SK-N-SH (cell line): ENCODE measurements at regions not wholly inside any gene's neighbourhood (a gene's known extent, or its start where the extent isn't known, plus 50 kb on each side); places are given as distances from the start of the nearest gene placed in this dataset.

Source experiments
- CTCF ChIA-PET: fragments of 300-600, 350-600 bp; formaldehyde crosslinking; extraction: SDS; loops from one replicate; lab custom pipeline; 2021; lab: Yijun Ruan, JAX
- POLR2A ChIA-PET: fragments of 350-600 bp; sonication (Branson Sonifier 250); formaldehyde crosslinking; extraction: SDS; loops from one replicate; lab custom pipeline; 2020; ENCODE audit warnings: antibody characterized with exemption, inconsistent platforms; lab: Yijun Ruan, JAX
- DNase-seq: peaks from one replicate; pipeline ENCODE4 v3.0.0; 2012
- H2AFZ ChIP-seq: fragments of 200-600 bp; sonication (generic); 2 replicates; pipeline ENCODE4 v1.8.1; 2016; ENCODE audit warnings: antibody characterized with exemption, mild to moderate bottlenecking, low read depth
- H3F3A ChIP-seq: fragments of 200-600 bp; sonication (generic); replicated peaks from 2 replicates; pipeline ENCODE3; 2016; ENCODE audit warnings: antibody characterized with exemption, mild to moderate bottlenecking; ENCODE audit not compliant: insufficient read depth
- H3K27ac ChIP-seq, 2 experiments: fragments of 200-500 bp in 1 of 2; fragments of 200-600 bp in 1 of 2; sonication (Bioruptor generic) in 1 of 2; sonication (generic), shearing (Covaris generic) in 1 of 2; 2 replicates each; pipeline versions ENCODE4 v1.5.1 to v1.6.1; 2014 to 2016; ENCODE audit warnings: low read depth in 2 of 2, inconsistent platforms in 1 of 2, low read length in 1 of 2, mild to moderate bottlenecking in 1 of 2, mixed read lengths in 1 of 2
- H3K27me3 ChIP-seq: fragments of 200-600 bp; sonication (generic), shearing (Covaris generic); 2 replicates; pipeline ENCODE4 v1.6.1; 2016; ENCODE audit warnings: mixed run types; ENCODE audit not compliant: insufficient read depth
- H3K36me3 ChIP-seq, 2 experiments: fragments of 200-500 bp in 1 of 2; fragments of 200-600 bp in 1 of 2; sonication (Bioruptor generic) in 1 of 2; sonication (generic) in 1 of 2; replicated peaks in 1 of 2; 2 replicates each; pipeline versions ENCODE3 to v1.5.1; 2014 to 2016; ENCODE audit warnings: low read length in 1 of 2, mild to moderate bottlenecking in 1 of 2; ENCODE audit not compliant: insufficient read depth in 2 of 2, control insufficient read depth in 1 of 2
- H3K4me1 ChIP-seq, 2 experiments: fragments of 200-500 bp in 1 of 2; fragments of 200-600 bp in 1 of 2; sonication (Bioruptor generic) in 1 of 2; sonication (generic), shearing (Covaris generic) in 1 of 2; 2 replicates each; pipeline versions ENCODE4 v1.5.1 to v1.6.1; 2014 to 2016; ENCODE audit warnings: low read depth in 1 of 2, low read length in 1 of 2, mixed run types in 1 of 2; ENCODE audit not compliant: insufficient read depth in 2 of 2, control insufficient read depth in 1 of 2
- H3K4me2 ChIP-seq: fragments of 200-600 bp; sonication (generic), shearing (Covaris generic); 2 replicates; pipeline ENCODE4 v1.6.1; 2017; ENCODE audit warnings: mixed run types
- H3K4me3 ChIP-seq, 2 experiments: fragments of 200-500 bp in 1 of 2; fragments of 200-600 bp in 1 of 2; sonication (Bioruptor generic) in 1 of 2; sonication (generic), shearing (Covaris generic) in 1 of 2; 2 replicates each; pipeline versions ENCODE4 v1.5.1 to v1.8.1; 2014 to 2016; ENCODE audit warnings: low read depth in 2 of 2, inconsistent platforms in 1 of 2, low read length in 1 of 2, mild to moderate bottlenecking in 1 of 2, mixed read lengths in 1 of 2, moderate library complexity in 1 of 2
- H3K79me2 ChIP-seq: fragments of 200-600 bp; sonication (generic); 2 replicates; pipeline ENCODE4 v1.8.1; 2017; ENCODE audit warnings: mild to moderate bottlenecking; ENCODE audit not compliant: insufficient read depth
- H3K9ac ChIP-seq: fragments of 200-600 bp; sonication (generic); 2 replicates; pipeline ENCODE4 v1.6.1; 2017; ENCODE audit warnings: mixed run types
- H3K9me2 ChIP-seq: fragments of 200-600 bp; sonication (generic); 2 replicates; pipeline ENCODE4 v1.6.1; 2017; ENCODE audit warnings: mixed run types
- H3K9me3 ChIP-seq: fragments of 200-600 bp; sonication (generic); 2 replicates; pipeline ENCODE4 v1.6.1; 2017; ENCODE audit warnings: mixed run types, mild to moderate bottlenecking, moderate library complexity
- H4K20me1 ChIP-seq: fragments of 200-600 bp; sonication (generic); 2 replicates; pipeline ENCODE4 v1.6.1; 2017; ENCODE audit warnings: mild to moderate bottlenecking, mixed run types; ENCODE audit not compliant: insufficient read depth
- FOXJ3 ChIP-seq: sonication (generic); formaldehyde crosslinking; IDR thresholded peaks from 2 replicates; pipeline ENCODE4 v1.5.1; 2020; ENCODE audit warnings: mild to moderate bottlenecking, missing genetic modification reagents
- FOXM1 ChIP-seq: IDR thresholded peaks from 2 replicates; pipeline ENCODE4 v1.4.0; 2012; ENCODE audit warnings: low read depth, mild to moderate bottlenecking
- GATA2 ChIP-seq: sonication (generic); formaldehyde crosslinking; IDR thresholded peaks from 2 replicates; pipeline ENCODE4 v1.5.0; 2020; ENCODE audit warnings: mild to moderate bottlenecking, missing genetic modification reagents
- JUND ChIP-seq: IDR thresholded peaks from 2 replicates; pipeline ENCODE4 v1.4.0; 2012
- NFIC ChIP-seq: IDR thresholded peaks from 2 replicates; pipeline ENCODE4 v1.4.0; 2012; ENCODE audit warnings: borderline replicate concordance
- NRF1 ChIP-seq: IDR thresholded peaks from 2 replicates; pipeline ENCODE4 v1.6.1; 2012; ENCODE audit warnings: low read depth, mild to moderate bottlenecking, low read length
- PBX3 ChIP-seq: IDR thresholded peaks from 2 replicates; pipeline ENCODE4; 2012
- RCOR1 ChIP-seq: fragments of 150-350 bp; IDR thresholded peaks from 2 replicates; pipeline ENCODE4 v1.6.1; 2017; ENCODE audit warnings: antibody characterized with exemption, low read length
- RXRA ChIP-seq: IDR thresholded peaks from 2 replicates; pipeline ENCODE4 v1.4.0; 2012; ENCODE audit warnings: low read depth, mild to moderate bottlenecking, borderline replicate concordance
- TCF12 ChIP-seq: IDR thresholded peaks from 2 replicates; pipeline ENCODE4 v1.4.0; 2012
- TEAD4 ChIP-seq: IDR thresholded peaks from 2 replicates; pipeline ENCODE4 v1.4.0; 2012; ENCODE audit warnings: mild to moderate bottlenecking, borderline replicate concordance; ENCODE audit not compliant: insufficient read depth
- USF1 ChIP-seq: IDR thresholded peaks from 2 replicates; pipeline ENCODE4 v1.4.0; 2012; ENCODE audit warnings: low read depth, borderline replicate concordance
- ZBTB33 ChIP-seq: IDR thresholded peaks from 2 replicates; pipeline ENCODE4 v1.4.0; 2012; ENCODE audit warnings: low read depth, borderline replicate concordance
- WGBS: methylation state at CpG from one replicate; pipeline ENCODE4 v1.1.6; 2017; ENCODE audit warnings: low lambda C conversion rate; 5-methylcytosine and 5-hydroxymethylcytosine counted together
- TF ChIP-seq, protein P1 (sequence below): IDR thresholded peaks from 2 replicates; pipeline ENCODE4 v1.4.0; 2012; ENCODE audit warnings: low read depth
- TF ChIP-seq, protein P2 (sequence below): IDR thresholded peaks from 2 replicates; pipeline ENCODE4 v1.6.1; 2012; ENCODE audit warnings: mild to moderate bottlenecking, low read depth, low read length, moderate library complexity

DNA sequence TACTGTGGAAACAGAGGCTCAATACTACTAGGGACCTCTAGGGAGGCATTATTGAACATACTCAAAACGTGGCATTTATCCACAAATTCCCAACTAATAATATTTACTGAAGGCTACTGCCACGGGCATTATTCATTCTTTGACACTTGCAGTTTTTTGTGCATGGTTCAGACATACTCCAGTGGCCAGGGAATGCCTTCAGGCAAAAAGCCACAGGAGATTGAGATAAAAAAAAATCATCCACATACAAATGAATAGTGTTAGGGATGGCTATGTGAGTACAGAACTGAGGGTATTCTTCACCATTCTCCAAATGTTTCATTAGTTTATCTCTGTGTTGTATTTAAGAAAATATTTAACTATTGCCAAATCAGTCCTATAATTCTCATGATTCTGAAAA lies 974.9 kb upstream of the PIK3C3 start:
- DNase-seq = no peak

GRCh38 chr18:40976050-40976449 lies 979.0 kb upstream of the PIK3C3 start:
- no peak for DNase-seq
- H3K27me3 ChIP-seq = no peaks in the 10 kb centered on the region
- no peak overlapping the region for H2AFZ ChIP-seq
- 0 out of 2 replicates have a peak, but pooled peaks cover 8% of the 10 kb centered on the region for H3K9me3 ChIP-seq
- no peak for TF ChIP-seq GATA2 (CRISPR knock-in tag)
- no peak for TF ChIP-seq ZBTB33
- WGBS = 80% methylated on average over 3 of the region's 4 CpGs
- H3K27ac ChIP-seq = no peak overlapping the region
- H3K9ac ChIP-seq = no peak overlapping the region
- no peaks in the 10 kb centered on the region for H3K79me2 ChIP-seq
- ChIA-PET POLR2A (no interaction called here), CTCF (no interaction called here)
- H3K4me1 ChIP-seq = no peaks in the 10 kb centered on the region; a peak in 2 of 4 replicates
- no peak overlapping the region for H3K4me2 ChIP-seq
- no peaks in the 10 kb centered on the region for H4K20me1 ChIP-seq
- no peak overlapping the region for H3K4me3 ChIP-seq
- no peaks in the 10 kb centered on the region for H3K9me2 ChIP-seq
- no peaks in the 10 kb centered on the region for H3F3A ChIP-seq
- H3K36me3 ChIP-seq = no peaks in the 10 kb centered on the region

More for the DNA sequence above, 974.9 kb upstream of the PIK3C3 start:
- 23% methylated on average over 2 of the region's 2 CpGs for WGBS
- Histone ChIP-seq H3F3A (no peaks in the 10 kb centered on the region), H3K27ac (no peak overlapping the region), H3K9ac (no peak overlapping the region), H3K27me3 (no peaks in the 10 kb centered on the region), H4K20me1 (no peaks in the 10 kb centered on the region), H3K9me2 (no peaks in the 10 kb centered on the region), H3K4me2 (no peak overlapping the region), H3K4me3 (no peak overlapping the region), H3K36me3 (no peaks in the 10 kb centered on the region), H3K79me2 (no peaks in the 10 kb centered on the region), H3K4me1 (no peaks in the 10 kb centered on the region; a peak in 2 of 4 replicates), H2AFZ (no peak overlapping the region), H3K9me3 (no peaks in the 10 kb centered on the region)
- TF ChIP-seq RXRA = no peak
- no peak for TF ChIP-seq USF1
- TF ChIP-seq FOXJ3 (CRISPR knock-in tag) = no peak
- TF ChIP-seq, protein P1, sequence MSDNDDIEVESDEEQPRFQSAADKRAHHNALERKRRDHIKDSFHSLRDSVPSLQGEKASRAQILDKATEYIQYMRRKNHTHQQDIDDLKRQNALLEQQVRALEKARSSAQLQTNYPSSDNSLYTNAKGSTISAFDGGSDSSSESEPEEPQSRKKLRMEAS = no peak
- CTCF ChIA-PET = no interaction called here
- POLR2A ChIA-PET = no interaction called here

DNA sequence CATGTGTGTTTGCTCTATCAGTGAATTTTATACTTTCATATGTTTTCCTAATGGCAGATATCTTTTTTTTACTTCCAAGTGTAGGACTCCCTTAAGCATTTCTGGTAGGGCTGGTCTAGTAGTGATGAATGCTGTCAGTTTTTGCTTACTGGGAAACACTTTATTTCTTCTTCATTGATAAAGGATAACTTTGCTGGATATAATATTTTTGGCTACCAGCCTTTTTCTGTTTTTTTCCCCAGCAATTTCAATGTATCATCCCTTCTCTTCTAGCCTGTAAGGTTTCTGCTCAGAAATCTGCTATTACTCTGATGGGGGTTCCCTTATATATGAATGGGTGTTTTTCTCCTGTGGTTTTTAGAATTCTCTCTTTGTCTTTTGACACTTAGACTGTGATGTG lies 980.6 kb upstream of the PIK3C3 start:
- CTCF ChIA-PET = no interaction called here
- no peak for DNase-seq
- H3K9me2 ChIP-seq = no peaks in the 10 kb centered on the region
- H3K9me3 ChIP-seq = 0 out of 2 replicates have a peak, but pooled peaks cover 8% of the 10 kb centered on the region
- H3K27me3 ChIP-seq = no peaks in the 10 kb centered on the region
- no peak overlapping the region for H3K4me3 ChIP-seq
- H4K20me1 ChIP-seq = no peaks in the 10 kb centered on the region
- no peaks in the 10 kb centered on the region for H3F3A ChIP-seq
- no peaks in the 10 kb centered on the region; a peak in 1 of 4 replicates for H3K4me1 ChIP-seq
- no peaks in the 10 kb centered on the region for H3K79me2 ChIP-seq
- POLR2A ChIA-PET = no interaction called here
- no peak overlapping the region for H3K9ac ChIP-seq
- no peaks in the 10 kb centered on the region for H3K36me3 ChIP-seq
- no peak overlapping the region for H3K27ac ChIP-seq
- H2AFZ ChIP-seq = no peak overlapping the region
- H3K4me2 ChIP-seq = no peak overlapping the region
- TF ChIP-seq FOXM1 = no peak
- no peak for TF ChIP-seq NRF1
- TF ChIP-seq TEAD4 = no peak
- no peak for TF ChIP-seq JUND
- TF ChIP-seq NFIC = no peak
- no peak for TF ChIP-seq PBX3
- no peak for TF ChIP-seq TCF12
- TF ChIP-seq FOXJ3 (CRISPR knock-in tag) = no peak
- TF ChIP-seq, protein P2, sequence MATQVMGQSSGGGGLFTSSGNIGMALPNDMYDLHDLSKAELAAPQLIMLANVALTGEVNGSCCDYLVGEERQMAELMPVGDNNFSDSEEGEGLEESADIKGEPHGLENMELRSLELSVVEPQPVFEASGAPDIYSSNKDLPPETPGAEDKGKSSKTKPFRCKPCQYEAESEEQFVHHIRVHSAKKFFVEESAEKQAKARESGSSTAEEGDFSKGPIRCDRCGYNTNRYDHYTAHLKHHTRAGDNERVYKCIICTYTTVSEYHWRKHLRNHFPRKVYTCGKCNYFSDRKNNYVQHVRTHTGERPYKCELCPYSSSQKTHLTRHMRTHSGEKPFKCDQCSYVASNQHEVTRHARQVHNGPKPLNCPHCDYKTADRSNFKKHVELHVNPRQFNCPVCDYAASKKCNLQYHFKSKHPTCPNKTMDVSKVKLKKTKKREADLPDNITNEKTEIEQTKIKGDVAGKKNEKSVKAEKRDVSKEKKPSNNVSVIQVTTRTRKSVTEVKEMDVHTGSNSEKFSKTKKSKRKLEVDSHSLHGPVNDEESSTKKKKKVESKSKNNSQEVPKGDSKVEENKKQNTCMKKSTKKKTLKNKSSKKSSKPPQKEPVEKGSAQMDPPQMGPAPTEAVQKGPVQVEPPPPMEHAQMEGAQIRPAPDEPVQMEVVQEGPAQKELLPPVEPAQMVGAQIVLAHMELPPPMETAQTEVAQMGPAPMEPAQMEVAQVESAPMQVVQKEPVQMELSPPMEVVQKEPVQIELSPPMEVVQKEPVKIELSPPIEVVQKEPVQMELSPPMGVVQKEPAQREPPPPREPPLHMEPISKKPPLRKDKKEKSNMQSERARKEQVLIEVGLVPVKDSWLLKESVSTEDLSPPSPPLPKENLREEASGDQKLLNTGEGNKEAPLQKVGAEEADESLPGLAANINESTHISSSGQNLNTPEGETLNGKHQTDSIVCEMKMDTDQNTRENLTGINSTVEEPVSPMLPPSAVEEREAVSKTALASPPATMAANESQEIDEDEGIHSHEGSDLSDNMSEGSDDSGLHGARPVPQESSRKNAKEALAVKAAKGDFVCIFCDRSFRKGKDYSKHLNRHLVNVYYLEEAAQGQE = no peak
- no peak for TF ChIP-seq USF1
- TF ChIP-seq RCOR1 = no peak
